ENCODE measurements at regions not wholly inside any gene's neighbourhood (a gene's known extent, or its start where the extent isn't known, plus 50 kb on each side); places are given as distances from the start of the nearest gene placed in this dataset.

DNA sequence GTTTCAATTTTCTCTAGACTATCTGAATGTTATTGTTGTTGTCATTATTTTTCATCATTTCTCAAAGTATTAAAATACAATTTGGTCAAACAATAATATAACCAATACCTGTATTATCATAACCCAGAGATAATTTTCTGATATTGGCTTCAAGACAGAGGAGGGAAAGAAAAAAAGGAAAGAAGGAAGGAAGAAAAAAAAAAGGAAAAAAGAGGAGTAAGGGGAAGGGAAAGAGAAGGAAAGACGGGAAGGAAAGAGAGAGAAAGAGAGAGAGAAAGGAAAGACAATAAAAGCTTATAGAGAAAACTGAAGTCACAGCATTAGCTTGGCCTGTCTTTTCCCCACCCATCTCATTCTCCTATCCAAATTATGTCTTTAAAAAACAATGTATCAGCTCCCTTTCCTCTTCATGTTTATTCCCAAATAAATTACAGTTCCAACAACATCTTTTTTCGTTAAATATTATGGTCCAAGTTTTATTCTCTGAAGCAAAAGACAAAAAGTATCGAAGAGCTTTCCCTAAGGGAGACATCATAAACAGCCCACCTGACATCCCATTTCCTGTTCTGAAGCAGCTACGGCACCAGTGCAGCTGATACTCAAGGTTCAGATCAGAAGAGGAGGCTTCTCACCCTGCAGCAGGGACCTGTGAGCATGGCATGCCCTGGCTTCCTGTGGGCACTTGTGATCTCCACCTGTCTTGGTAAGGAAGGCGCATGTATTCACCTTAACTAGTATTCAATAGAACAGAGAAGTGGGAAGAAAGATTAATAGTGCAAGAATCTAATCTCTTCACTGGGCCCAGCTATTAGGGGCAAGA lies 308.3 kb downstream of the DAD1 start:
- Histone ChIP-seq H3K4me3 (ENCODE audit: control insufficient read depth in 1 of 2, extremely low read depth in 1 of 2, low read length in 1 of 2) (peak overlapping the region in 1 of 2 donors; percentile 21), H3K4me1 (ENCODE audit: control insufficient read depth in 1 of 2, extremely low read depth in 1 of 2, insufficient read depth in 2 of 2, low read length in 2 of 2) (no peaks in the 10 kb centered on the region), H3K27me3 (replicated peaks in 1 of 2; ENCODE audit: control insufficient read depth in 2 of 2, extremely low read depth in 1 of 2, insufficient read depth in 2 of 2, low read length in 1 of 2) (no peaks in the 10 kb centered on the region), H3K36me3 (ENCODE audit: control insufficient read depth in 2 of 2, extremely low read depth in 1 of 2, insufficient read depth in 1 of 2, low read length in 1 of 2) (no peaks in the 10 kb centered on the region), H3K27ac (ENCODE audit: low read length) (no peak overlapping the region), H3K9me3 (no peaks in the 10 kb centered on the region)
- ChIA-PET CTCF (interaction anchor here in 1 of 2 donors (0.6 kb wide), 1 partner anchor 463 kb away, joined by 3 read pairs; no protein-coding TSS in a partner anchor), POLR2A (no interaction called here)
- ATAC-seq (replicated peaks in 1 of 4) = peak in 2 of 4 experiments; percentile 38 to 63
- no CpG with 5 or more reads among the region's 5 CpGs for WGBS (ENCODE audit: insufficient coverage)
- Mint-ChIP-seq H3K27me3 (no peaks in the 10 kb centered on the region), H3K27ac (peak overlapping the region; percentile 68 to 76), H3K36me3 (no peaks in the 10 kb centered on the region), H3K4me3 (peak overlapping the region; percentile 62 to 78 (median 70)), H3K4me1 (peaks cover 0 to 5% (median 4%) of the 10 kb centered on the region in 3 donors), H3K9me3 (no peaks in the 10 kb centered on the region)
- peak in 4 of 35 experiments; percentile 3 to 24 (median 6) for DNase-seq

DNA sequence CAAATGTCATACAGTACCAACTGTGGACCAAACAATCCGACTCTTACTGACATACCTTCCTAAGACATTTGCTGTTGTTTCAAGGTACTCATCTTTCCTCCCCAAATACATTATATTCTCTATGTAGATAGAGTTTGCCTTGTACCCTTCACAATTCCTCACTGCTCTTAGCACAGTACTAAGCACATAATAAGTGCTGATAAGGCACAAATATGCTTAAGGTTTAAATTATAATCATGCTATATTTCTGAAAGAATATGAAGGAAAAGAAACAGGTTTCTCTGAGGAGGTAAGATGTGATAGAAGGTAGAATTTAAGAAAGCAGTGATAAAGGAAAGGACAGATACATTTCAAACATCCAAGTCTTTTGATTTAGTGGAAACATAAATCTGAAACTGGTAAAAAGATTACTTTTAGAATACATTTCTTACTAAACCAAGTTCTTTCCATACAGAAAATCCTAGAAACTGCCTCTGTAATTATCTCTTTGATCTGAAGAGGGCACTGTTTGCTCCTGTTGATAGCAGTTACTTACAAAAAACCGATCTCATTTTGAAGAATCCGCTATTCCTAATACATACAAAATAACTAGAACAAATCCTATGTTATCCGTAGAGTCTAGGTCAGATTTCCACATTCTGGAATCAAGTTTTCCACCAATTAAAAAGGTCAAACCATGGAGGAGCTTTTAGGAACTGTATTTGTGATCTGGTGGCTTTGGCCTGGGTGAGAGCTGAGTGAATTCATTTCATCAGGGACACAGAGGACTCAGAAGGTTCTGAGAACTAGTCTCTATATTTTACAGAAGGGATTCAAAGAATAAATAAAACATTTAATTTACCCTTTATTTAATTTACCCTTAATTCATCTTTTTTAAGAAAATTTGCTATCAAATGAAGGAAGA lies 311.9 kb downstream of the DAD1 start:
- no peak overlapping the region for H3K4me3 ChIP-seq (ENCODE audit: control insufficient read depth in 1 of 2, extremely low read depth in 1 of 2, low read length in 1 of 2)
- no peaks in the 10 kb centered on the region for H3K36me3 Mint-ChIP-seq
- no peaks in the 10 kb centered on the region for H3K9me3 ChIP-seq

GRCh38 chr14:22271838-22272799 lies 316.9 kb downstream of the DAD1 start:
- ChIA-PET CTCF (no interaction called here), POLR2A (no interaction called here)
- peak overlapping the region; percentile 34 to 66 for H3K27ac Mint-ChIP-seq
- peak overlapping the region; percentile 29 to 41 (median 37) for H3K4me3 Mint-ChIP-seq
- no peak overlapping the region for H3K27ac ChIP-seq (ENCODE audit: low read length)
- WGBS (ENCODE audit: insufficient coverage) = no CpG with 5 or more reads among the region's 11 CpGs
- H3K4me1 ChIP-seq (ENCODE audit: control insufficient read depth in 1 of 2, extremely low read depth in 1 of 2, insufficient read depth in 2 of 2, low read length in 2 of 2) = no peaks in the 10 kb centered on the region
- peaks cover 0 to 5% (median 3%) of the 10 kb centered on the region in 3 donors for H3K4me1 Mint-ChIP-seq
- peak overlapping the region in 1 of 2 donors; percentile 10 for H3K4me3 ChIP-seq (ENCODE audit: control insufficient read depth in 1 of 2, extremely low read depth in 1 of 2, low read length in 1 of 2)
- H3K9me3 ChIP-seq = no peaks in the 10 kb centered on the region
- no peaks in the 10 kb centered on the region for H3K36me3 ChIP-seq (ENCODE audit: control insufficient read depth in 2 of 2, extremely low read depth in 1 of 2, insufficient read depth in 1 of 2, low read length in 1 of 2)
- peak in 1 of 35 experiments; percentile 16 for DNase-seq
- H3K27me3 Mint-ChIP-seq = no peaks in the 10 kb centered on the region
- H3K9me3 Mint-ChIP-seq = no peaks in the 10 kb centered on the region
- ATAC-seq (replicated peaks in 1 of 4) = peak in 2 of 4 experiments; percentile 26 to 49
- H3K27me3 ChIP-seq (replicated peaks in 1 of 2; ENCODE audit: control insufficient read depth in 2 of 2, extremely low read depth in 1 of 2, insufficient read depth in 2 of 2, low read length in 1 of 2) = no peaks in the 10 kb centered on the region
- H3K36me3 Mint-ChIP-seq = no peaks in the 10 kb centered on the region

More for the DNA sequence above, 311.9 kb downstream of the DAD1 start:
- no peaks in the 10 kb centered on the region for H3K27me3 ChIP-seq (replicated peaks in 1 of 2; ENCODE audit: control insufficient read depth in 2 of 2, extremely low read depth in 1 of 2, insufficient read depth in 2 of 2, low read length in 1 of 2)
- no peak overlapping the region for H3K27ac ChIP-seq (ENCODE audit: low read length)
- ATAC-seq (replicated peaks in 1 of 4) (no peak), DNase-seq (peak in 1 of 35 experiments; percentile 19)
- no peaks in the 10 kb centered on the region for H3K4me1 ChIP-seq (ENCODE audit: control insufficient read depth in 1 of 2, extremely low read depth in 1 of 2, insufficient read depth in 2 of 2, low read length in 2 of 2)
- peaks cover 0 to 5% (median 4%) of the 10 kb centered on the region in 3 donors for H3K4me1 Mint-ChIP-seq
- H3K36me3 ChIP-seq (ENCODE audit: control insufficient read depth in 2 of 2, extremely low read depth in 1 of 2, insufficient read depth in 1 of 2, low read length in 1 of 2) = no peaks in the 10 kb centered on the region
- CTCF ChIA-PET = no interaction called here
- H3K9me3 Mint-ChIP-seq = no peaks in the 10 kb centered on the region
- peak overlapping the region in 1 of 2 donors; percentile 39 for H3K27ac Mint-ChIP-seq
- POLR2A ChIA-PET = no interaction called here
- WGBS (ENCODE audit: insufficient coverage) = no CpG with 5 or more reads among the region's 4 CpGs
- H3K27me3 Mint-ChIP-seq = no peaks in the 10 kb centered on the region
- H3K4me3 Mint-ChIP-seq = no peak overlapping the region

DNA sequence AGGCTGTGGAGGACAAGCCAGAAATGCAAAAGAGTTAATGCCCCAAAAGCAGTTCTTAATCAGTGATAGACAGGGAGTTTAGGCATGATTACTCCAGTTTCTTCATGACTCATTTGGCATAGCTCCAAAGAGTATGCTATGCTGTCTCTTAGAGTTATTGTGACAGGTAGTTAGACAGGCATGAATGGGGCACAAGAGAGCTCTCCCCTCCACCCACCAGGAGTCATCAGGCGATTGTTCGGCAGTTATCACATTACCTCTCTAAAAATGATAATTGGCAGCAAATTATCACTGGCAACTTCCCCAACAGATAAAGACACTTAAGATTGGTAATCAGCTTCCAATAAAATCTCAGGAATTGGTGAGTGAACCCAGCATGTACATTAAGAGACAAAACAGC lies 320.1 kb downstream of the DAD1 start:
- peaks cover 4 to 10% (median 8%) of the 10 kb centered on the region in 3 donors for H3K4me1 Mint-ChIP-seq
- H3K4me3 Mint-ChIP-seq = peak overlapping the region; percentile 34 to 62 (median 35)
- ATAC-seq (replicated peaks in 1 of 4) (peak in 2 of 4 experiments; percentile 26 to 47), DNase-seq (peak in 1 of 35 experiments; percentile 43)
- Histone ChIP-seq H3K27ac (ENCODE audit: low read length) (no peak overlapping the region), H3K27me3 (replicated peaks in 1 of 2; ENCODE audit: control insufficient read depth in 2 of 2, extremely low read depth in 1 of 2, insufficient read depth in 2 of 2, low read length in 1 of 2) (no peaks in the 10 kb centered on the region), H3K36me3 (ENCODE audit: control insufficient read depth in 2 of 2, extremely low read depth in 1 of 2, insufficient read depth in 1 of 2, low read length in 1 of 2) (no peaks in the 10 kb centered on the region), H3K9me3 (no peaks in the 10 kb centered on the region), H3K4me1 (ENCODE audit: control insufficient read depth in 1 of 2, extremely low read depth in 1 of 2, insufficient read depth in 2 of 2, low read length in 2 of 2) (no peaks in the 10 kb centered on the region), H3K4me3 (ENCODE audit: control insufficient read depth in 1 of 2, extremely low read depth in 1 of 2, low read length in 1 of 2) (no peak overlapping the region)
- H3K27ac Mint-ChIP-seq = peak overlapping the region; percentile 61 to 78
- no CpG with 5 or more reads among the region's 2 CpGs for WGBS (ENCODE audit: insufficient coverage)
- H3K27me3 Mint-ChIP-seq = no peaks in the 10 kb centered on the region
- CTCF ChIA-PET = no interaction called here
- POLR2A ChIA-PET = no interaction called here
- H3K36me3 Mint-ChIP-seq = no peaks in the 10 kb centered on the region
- no peaks in the 10 kb centered on the region for H3K9me3 Mint-ChIP-seq

GRCh38 chr14:22266683-22267082 lies 322.3 kb downstream of the DAD1 start:
- no peaks in the 10 kb centered on the region for H3K9me3 Mint-ChIP-seq
- CTCF ChIA-PET = no interaction called here
- POLR2A ChIA-PET = interaction anchor here in 1 of 2 donors (0.7 kb wide), 1 partner anchor 40 kb away, joined by 3 read pairs; no protein-coding TSS in a partner anchor
- H3K36me3 Mint-ChIP-seq = no peaks in the 10 kb centered on the region
- no peaks in the 10 kb centered on the region for H3K4me1 ChIP-seq (ENCODE audit: control insufficient read depth in 1 of 2, extremely low read depth in 1 of 2, insufficient read depth in 2 of 2, low read length in 2 of 2)
- H3K4me3 Mint-ChIP-seq = no peak overlapping the region
- no peaks in the 10 kb centered on the region for H3K36me3 ChIP-seq (ENCODE audit: control insufficient read depth in 2 of 2, extremely low read depth in 1 of 2, insufficient read depth in 1 of 2, low read length in 1 of 2)
- no peak overlapping the region for H3K27ac ChIP-seq (ENCODE audit: low read length)
- no peaks in the 10 kb centered on the region for H3K27me3 ChIP-seq (replicated peaks in 1 of 2; ENCODE audit: control insufficient read depth in 2 of 2, extremely low read depth in 1 of 2, insufficient read depth in 2 of 2, low read length in 1 of 2)
- H3K27ac Mint-ChIP-seq = peak overlapping the region in 1 of 2 donors; percentile 22
- H3K4me1 Mint-ChIP-seq = peaks cover 4 to 10% (median 8%) of the 10 kb centered on the region in 3 donors
- WGBS (ENCODE audit: insufficient coverage) = no CpG with 5 or more reads among the region's 3 CpGs
- ATAC-seq (replicated peaks in 1 of 4) = no peak
- no peaks in the 10 kb centered on the region for H3K27me3 Mint-ChIP-seq
- no peak for DNase-seq
- H3K9me3 ChIP-seq = no peaks in the 10 kb centered on the region
- H3K4me3 ChIP-seq (ENCODE audit: control insufficient read depth in 1 of 2, extremely low read depth in 1 of 2, low read length in 1 of 2) = no peak overlapping the region

All from T-cell (primary cell).